ENCODE measurements at regions not wholly inside any gene's neighbourhood (a gene's known extent, or its start where the extent isn't known, plus 50 kb on each side); places are given as distances from the start of the nearest gene placed in this dataset.

DNA sequence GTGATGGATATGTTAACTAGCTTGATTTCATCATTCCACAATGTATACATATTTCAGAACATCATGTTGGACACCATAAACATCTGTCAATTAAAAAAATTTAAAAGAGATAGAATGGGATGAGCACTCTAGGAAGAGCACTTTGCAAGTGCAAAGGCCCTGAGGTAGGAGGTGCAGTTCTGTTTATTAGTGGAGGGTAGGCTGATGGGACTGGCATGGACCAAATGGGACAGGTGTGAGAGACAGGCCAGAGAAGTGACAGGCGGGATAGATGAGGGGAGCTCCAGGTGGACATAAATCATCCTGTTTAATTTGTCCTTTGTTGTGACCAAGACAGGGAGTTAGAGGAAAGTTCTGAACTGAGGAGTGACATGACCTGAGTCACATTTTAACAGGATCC is 477.9 kb downstream of the TSN start:
- H3K27ac ChIP-seq (ENCODE audit: low read depth in 1 of 3, low read length in 2 of 3), result no peak overlapping the region
- FAIRE-seq (no peak), DNase-seq (no peak)
- no peaks in the 10 kb centered on the region for H3K4me1 ChIP-seq (ENCODE audit: control insufficient read depth in 3 of 3, insufficient read depth in 2 of 3, low read depth in 1 of 3, low read length in 2 of 3)
- no peaks in the 10 kb centered on the region for H3K36me3 ChIP-seq (ENCODE audit: control insufficient read depth in 3 of 3, insufficient read depth in 2 of 3, low read depth in 1 of 3, low read length in 3 of 3)
- WGBS, 3 donors, result 68 to 90% (median 77%) methylated on average over 1 of the region's 1 CpG
- H3K4me3 ChIP-seq (ENCODE audit: low read depth in 1 of 3, low read length in 3 of 3), result no peak overlapping the region
- H3K27me3 ChIP-seq (ENCODE audit: control insufficient read depth in 3 of 3, insufficient read depth in 3 of 3, low read length in 3 of 3), result peaks cover 0 to 2% (median 0%) of the 10 kb centered on the region in 3 donors
- no peaks in the 10 kb centered on the region for H3K9me3 ChIP-seq (ENCODE audit: control insufficient read depth in 2 of 2, insufficient read depth in 1 of 2, low read depth in 1 of 2, low read length in 1 of 2)

DNA sequence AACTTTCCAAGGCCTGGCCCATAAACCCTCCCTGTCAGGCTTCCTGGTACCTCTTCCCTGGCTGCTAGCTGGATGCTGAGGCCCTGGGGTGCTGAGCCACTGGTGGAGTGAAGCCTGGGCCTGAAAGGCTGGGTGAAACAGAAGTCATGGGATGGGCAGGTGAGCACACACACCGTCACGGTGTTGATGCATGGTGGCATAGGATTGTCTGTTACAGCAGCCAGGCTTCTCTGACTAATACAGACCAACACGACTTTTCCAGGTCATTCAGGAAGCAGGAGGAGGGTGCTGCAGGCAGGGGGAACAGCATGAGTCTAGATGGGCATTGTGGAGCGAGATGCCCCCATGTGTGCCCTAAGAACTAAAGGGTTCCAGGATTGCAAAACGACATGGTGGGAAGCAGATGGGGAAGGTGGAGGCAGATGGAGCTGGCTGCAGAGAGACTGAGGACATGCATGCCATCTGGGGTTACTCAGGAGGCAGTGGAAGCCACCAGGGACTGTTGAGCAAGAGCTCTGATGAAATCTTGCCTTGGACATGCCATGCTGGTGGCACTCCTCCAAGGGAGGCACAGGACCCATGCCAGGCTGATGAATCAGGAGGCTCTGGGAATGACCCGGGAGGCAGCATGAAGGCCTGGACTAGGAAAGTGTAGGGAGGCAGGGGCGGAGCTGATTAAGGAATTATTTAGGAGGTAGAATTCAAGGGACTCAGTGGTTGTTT is 480.9 kb downstream of the TSN start:
- no peak for FAIRE-seq
- Histone ChIP-seq H3K4me1 (ENCODE audit: control insufficient read depth in 3 of 3, insufficient read depth in 2 of 3, low read depth in 1 of 3, low read length in 2 of 3) (no peaks in the 10 kb centered on the region), H3K9me3 (ENCODE audit: control insufficient read depth in 2 of 2, insufficient read depth in 1 of 2, low read depth in 1 of 2, low read length in 1 of 2) (no peaks in the 10 kb centered on the region), H3K4me3 (ENCODE audit: low read depth in 1 of 3, low read length in 3 of 3) (no peak overlapping the region), H3K27me3 (ENCODE audit: control insufficient read depth in 3 of 3, insufficient read depth in 3 of 3, low read length in 3 of 3) (peaks cover 0 to 3% (median 0%) of the 10 kb centered on the region in 3 donors), H3K27ac (ENCODE audit: low read depth in 1 of 3, low read length in 2 of 3) (no peak overlapping the region), H3K36me3 (ENCODE audit: control insufficient read depth in 3 of 3, insufficient read depth in 2 of 3, low read depth in 1 of 3, low read length in 3 of 3) (no peaks in the 10 kb centered on the region)
- WGBS, 3 donors, result 59 to 80% (median 63%) methylated on average over 7 of the region's 7 CpGs
- DNase-seq, result no peak

DNA sequence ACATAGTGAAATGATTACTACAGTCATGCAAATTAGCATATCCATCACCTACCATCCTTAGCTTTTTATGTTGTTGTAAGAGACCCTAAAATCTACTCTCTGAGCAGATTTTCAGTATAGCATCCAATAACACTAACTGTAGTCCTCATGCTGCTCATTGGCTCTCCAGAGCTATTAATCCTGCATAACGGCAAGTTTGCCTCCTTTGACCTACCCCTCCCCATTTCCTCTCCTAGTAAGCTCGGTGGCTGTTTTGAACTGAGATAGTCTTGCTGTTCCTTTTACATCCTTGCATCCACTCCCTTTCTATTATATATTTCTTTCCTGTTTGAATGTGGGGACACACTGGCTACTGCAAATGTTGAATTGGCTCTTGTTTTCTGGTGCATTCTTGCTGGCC is 481.5 kb downstream of the TSN start:
- no peak for FAIRE-seq

DNA sequence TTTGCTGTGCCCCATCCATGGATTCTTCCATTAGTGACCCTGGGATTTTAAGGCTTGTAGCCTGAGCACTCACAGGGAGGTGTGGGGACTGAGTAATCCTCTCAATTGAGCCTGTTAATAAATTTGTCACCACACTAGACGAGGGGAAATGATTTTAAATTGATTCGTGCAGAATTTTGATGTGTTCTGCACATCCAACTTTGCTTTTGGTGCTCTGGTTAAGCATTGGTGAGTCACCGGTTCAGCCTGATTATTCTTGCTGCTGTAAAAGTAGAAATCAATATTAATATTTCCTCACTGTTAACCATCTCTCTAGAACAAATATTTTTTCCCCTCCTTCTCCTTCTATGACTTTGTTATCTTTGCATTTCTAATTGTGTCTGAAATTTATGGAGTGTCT is 482.0 kb downstream of the TSN start:
- H3K27me3 ChIP-seq (ENCODE audit: control insufficient read depth in 3 of 3, insufficient read depth in 3 of 3, low read length in 3 of 3), result peaks cover 0 to 3% (median 0%) of the 10 kb centered on the region in 3 donors
- H3K36me3 ChIP-seq (ENCODE audit: control insufficient read depth in 3 of 3, insufficient read depth in 2 of 3, low read depth in 1 of 3, low read length in 3 of 3), result no peaks in the 10 kb centered on the region
- H3K4me1 ChIP-seq (ENCODE audit: control insufficient read depth in 3 of 3, insufficient read depth in 2 of 3, low read depth in 1 of 3, low read length in 2 of 3), result no peaks in the 10 kb centered on the region
- no peak for FAIRE-seq
- no peak for DNase-seq
- no peaks in the 10 kb centered on the region for H3K9me3 ChIP-seq (ENCODE audit: control insufficient read depth in 2 of 2, insufficient read depth in 1 of 2, low read depth in 1 of 2, low read length in 1 of 2)
- no peak overlapping the region for H3K27ac ChIP-seq (ENCODE audit: low read depth in 1 of 3, low read length in 2 of 3)
- no peak overlapping the region for H3K4me3 ChIP-seq (ENCODE audit: low read depth in 1 of 3, low read length in 3 of 3)
- 23 to 56% (median 27%) methylated on average over 3 of the region's 3 CpGs for WGBS, 3 donors

More for the DNA sequence above, 481.5 kb downstream of the TSN start:
- Histone ChIP-seq H3K9me3 (ENCODE audit: control insufficient read depth in 2 of 2, insufficient read depth in 1 of 2, low read depth in 1 of 2, low read length in 1 of 2) (no peaks in the 10 kb centered on the region), H3K27me3 (ENCODE audit: control insufficient read depth in 3 of 3, insufficient read depth in 3 of 3, low read length in 3 of 3) (peaks cover 0 to 3% (median 0%) of the 10 kb centered on the region in 3 donors), H3K4me1 (ENCODE audit: control insufficient read depth in 3 of 3, insufficient read depth in 2 of 3, low read depth in 1 of 3, low read length in 2 of 3) (no peaks in the 10 kb centered on the region), H3K27ac (ENCODE audit: low read depth in 1 of 3, low read length in 2 of 3) (no peak overlapping the region), H3K4me3 (ENCODE audit: low read depth in 1 of 3, low read length in 3 of 3) (no peak overlapping the region), H3K36me3 (ENCODE audit: control insufficient read depth in 3 of 3, insufficient read depth in 2 of 3, low read depth in 1 of 3, low read length in 3 of 3) (no peaks in the 10 kb centered on the region)
- DNase-seq, result no peak
- 9 to 30% (median 18%) methylated on average over 2 of the region's 2 CpGs for WGBS, 3 donors

DNA sequence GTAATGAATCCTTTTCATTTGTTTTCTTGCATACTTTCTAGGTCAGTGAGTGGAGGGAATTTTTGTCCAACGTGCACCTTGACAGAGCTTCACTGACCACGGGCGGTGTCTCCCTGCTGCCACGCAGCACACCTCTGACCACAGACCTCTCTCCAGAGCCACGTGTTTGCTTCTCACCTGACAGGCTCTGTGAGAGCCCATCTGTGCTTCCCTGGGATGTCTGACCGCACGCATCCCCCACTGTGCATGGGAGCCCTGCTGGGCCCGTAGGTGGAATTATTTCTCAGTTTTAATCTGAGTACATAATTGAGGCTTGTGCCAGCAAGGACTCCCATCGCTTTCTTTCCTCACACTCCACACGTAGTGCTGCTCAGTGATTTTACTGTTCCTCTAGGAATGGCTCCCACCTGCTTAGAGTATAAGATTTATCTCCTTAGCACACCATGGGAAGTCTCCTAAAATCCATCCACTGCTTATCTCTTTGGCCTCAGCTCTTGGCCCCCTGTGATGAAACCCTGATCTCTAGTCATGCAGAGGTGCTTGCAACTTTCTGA is 482.6 kb downstream of the TSN start:
- Histone ChIP-seq H3K9me3 (ENCODE audit: control insufficient read depth in 2 of 2, insufficient read depth in 1 of 2, low read depth in 1 of 2, low read length in 1 of 2) (no peaks in the 10 kb centered on the region), H3K4me1 (ENCODE audit: control insufficient read depth in 3 of 3, insufficient read depth in 2 of 3, low read depth in 1 of 3, low read length in 2 of 3) (no peaks in the 10 kb centered on the region), H3K4me3 (ENCODE audit: low read depth in 1 of 3, low read length in 3 of 3) (no peak overlapping the region), H3K36me3 (ENCODE audit: control insufficient read depth in 3 of 3, insufficient read depth in 2 of 3, low read depth in 1 of 3, low read length in 3 of 3) (no peaks in the 10 kb centered on the region), H3K27me3 (ENCODE audit: control insufficient read depth in 3 of 3, insufficient read depth in 3 of 3, low read length in 3 of 3) (peaks cover 0 to 3% (median 0%) of the 10 kb centered on the region in 3 donors), H3K27ac (ENCODE audit: low read depth in 1 of 3, low read length in 2 of 3) (no peak overlapping the region)
- no peak for DNase-seq
- no peak for FAIRE-seq
- 55 to 80% (median 69%) methylated on average over 10 of the region's 10 CpGs for WGBS, 3 donors

DNA sequence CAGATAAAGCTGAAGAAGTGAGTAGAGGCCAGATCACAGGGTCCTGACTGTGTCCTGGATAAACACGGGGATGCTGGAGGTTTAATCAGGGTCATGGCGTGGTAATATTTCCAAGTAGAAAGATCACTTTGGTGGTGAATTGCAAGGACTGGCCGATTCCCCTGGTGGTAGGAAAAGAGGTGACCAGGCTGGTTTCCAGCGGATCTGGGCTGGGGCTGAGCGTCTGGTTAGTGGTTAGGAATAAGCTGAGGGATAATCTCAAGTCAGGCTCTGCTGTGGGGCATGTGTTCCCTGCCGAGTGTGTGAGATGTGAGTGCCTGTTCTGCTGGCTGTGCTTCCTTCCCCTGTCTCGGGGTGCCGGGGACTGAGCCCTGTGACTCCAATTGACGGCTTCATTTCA is 484.0 kb downstream of the TSN start:
- no peak overlapping the region for H3K27ac ChIP-seq (ENCODE audit: low read depth in 1 of 3, low read length in 2 of 3)
- peaks cover 0 to 3% (median 0%) of the 10 kb centered on the region in 3 donors for H3K27me3 ChIP-seq (ENCODE audit: control insufficient read depth in 3 of 3, insufficient read depth in 3 of 3, low read length in 3 of 3)
- H3K4me3 ChIP-seq (ENCODE audit: low read depth in 1 of 3, low read length in 3 of 3), result no peak overlapping the region
- no peaks in the 10 kb centered on the region for H3K36me3 ChIP-seq (ENCODE audit: control insufficient read depth in 3 of 3, insufficient read depth in 2 of 3, low read depth in 1 of 3, low read length in 3 of 3)
- WGBS, 3 donors, result 60 to 80% (median 74%) methylated on average over 9 of the region's 9 CpGs
- DNase-seq (no peak), FAIRE-seq (no peak)
- no peaks in the 10 kb centered on the region for H3K4me1 ChIP-seq (ENCODE audit: control insufficient read depth in 3 of 3, insufficient read depth in 2 of 3, low read depth in 1 of 3, low read length in 2 of 3)
- H3K9me3 ChIP-seq (ENCODE audit: control insufficient read depth in 2 of 2, insufficient read depth in 1 of 2, low read depth in 1 of 2, low read length in 1 of 2), result no peaks in the 10 kb centered on the region

DNA sequence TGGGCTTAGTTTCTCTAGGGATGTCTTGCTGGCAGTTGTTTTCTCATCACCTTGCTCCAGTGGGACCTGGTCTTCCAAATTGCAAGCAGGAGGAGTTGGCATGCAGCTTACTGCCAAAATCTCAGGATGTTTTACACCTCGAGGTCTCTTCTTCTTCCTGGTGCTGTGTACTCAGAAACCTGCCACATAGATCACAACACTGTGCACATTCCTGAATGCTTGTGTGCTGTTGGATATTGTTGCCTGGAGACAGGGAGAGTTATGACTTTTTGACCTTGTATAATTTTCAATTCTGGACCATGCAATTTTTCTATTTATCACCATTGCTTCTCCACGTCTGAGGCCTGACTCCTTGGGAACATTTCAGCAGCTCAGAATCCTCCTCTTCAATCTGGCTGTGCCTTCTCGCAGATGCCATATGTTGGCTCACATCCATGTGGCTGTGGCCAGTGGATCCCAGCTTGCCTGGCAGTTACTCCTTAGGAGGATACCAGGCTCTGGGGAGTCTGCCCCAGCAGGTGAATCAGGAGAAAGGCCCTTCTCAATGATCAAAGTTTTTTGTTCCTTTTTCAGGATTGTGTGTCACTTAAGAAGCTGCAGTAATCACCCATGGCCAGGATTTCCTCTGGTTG is 489.3 kb downstream of the TSN start:
- Histone ChIP-seq H3K27me3 (ENCODE audit: control insufficient read depth in 3 of 3, insufficient read depth in 3 of 3, low read length in 3 of 3) (no peaks in the 10 kb centered on the region), H3K36me3 (ENCODE audit: control insufficient read depth in 3 of 3, insufficient read depth in 2 of 3, low read depth in 1 of 3, low read length in 3 of 3) (no peaks in the 10 kb centered on the region), H3K9me3 (ENCODE audit: control insufficient read depth in 2 of 2, insufficient read depth in 1 of 2, low read depth in 1 of 2, low read length in 1 of 2) (no peaks in the 10 kb centered on the region), H3K4me1 (ENCODE audit: control insufficient read depth in 3 of 3, insufficient read depth in 2 of 3, low read depth in 1 of 3, low read length in 2 of 3) (no peaks in the 10 kb centered on the region), H3K27ac (ENCODE audit: low read depth in 1 of 3, low read length in 2 of 3) (no peak overlapping the region), H3K4me3 (ENCODE audit: low read depth in 1 of 3, low read length in 3 of 3) (no peak overlapping the region)
- WGBS, 3 donors, result 46 to 53% (median 47%) methylated on average over 3 of the region's 3 CpGs
- DNase-seq (no peak), FAIRE-seq (no peak)

DNA sequence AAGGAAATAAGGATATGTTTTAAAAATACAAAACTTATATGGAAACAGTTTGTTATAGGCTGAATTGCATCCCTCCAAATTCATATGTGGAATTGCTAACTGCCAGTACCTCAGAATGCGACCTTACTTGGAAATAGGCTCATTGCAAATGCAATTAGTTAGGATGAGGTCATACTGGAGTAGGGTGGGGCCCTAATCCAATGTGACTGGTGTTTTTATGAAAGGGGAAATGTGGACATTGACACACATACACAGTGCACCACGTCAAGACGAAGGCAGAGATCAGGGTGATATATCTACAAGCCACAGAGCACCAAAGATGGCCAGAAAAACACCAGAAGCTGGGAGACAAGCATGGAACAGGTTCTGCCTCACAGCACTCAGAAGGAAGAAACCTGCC is 494.2 kb downstream of the TSN start:
- no peak overlapping the region for H3K27ac ChIP-seq (ENCODE audit: low read depth in 1 of 3, low read length in 2 of 3)
- H3K36me3 ChIP-seq (ENCODE audit: control insufficient read depth in 3 of 3, insufficient read depth in 2 of 3, low read depth in 1 of 3, low read length in 3 of 3), result no peaks in the 10 kb centered on the region
- no peaks in the 10 kb centered on the region for H3K27me3 ChIP-seq (ENCODE audit: control insufficient read depth in 3 of 3, insufficient read depth in 3 of 3, low read length in 3 of 3)
- 34 to 63% (median 36%) methylated on average over 3 of the region's 3 CpGs for WGBS, 3 donors
- peaks cover 0 to 2% of the 10 kb centered on the region in 2 donors for H3K9me3 ChIP-seq (ENCODE audit: control insufficient read depth in 2 of 2, insufficient read depth in 1 of 2, low read depth in 1 of 2, low read length in 1 of 2)
- DNase-seq, result no peak
- no peak overlapping the region for H3K4me3 ChIP-seq (ENCODE audit: low read depth in 1 of 3, low read length in 3 of 3)
- no peaks in the 10 kb centered on the region for H3K4me1 ChIP-seq (ENCODE audit: control insufficient read depth in 3 of 3, insufficient read depth in 2 of 3, low read depth in 1 of 3, low read length in 2 of 3)
- no peak for FAIRE-seq
